OCI-LY3 (cell line): ENCODE measurements at regions not wholly inside any gene's neighbourhood (a gene's known extent, or its start where the extent isn't known, plus 50 kb on each side); places are given as distances from the start of the nearest gene placed in this dataset.

ENCODE experiments used
- H2AFZ ChIP-seq: fragments of 200-600, 300-600 bp; shearing (Covaris generic); 2 replicates; pipeline ENCODE4 v1.6.0; 2014; ENCODE audit warnings: antibody characterized with exemption, low read depth, low read length
- H3K27ac ChIP-seq: fragments of 200-600, 300-600 bp; sonication (generic); 2 replicates; pipeline ENCODE4 v1.5.1; 2014; ENCODE audit warnings: mild to moderate bottlenecking, low read length, moderate library complexity, mixed read lengths
- H3K27me3 ChIP-seq: fragments of 200-600, 300-600 bp; sonication (generic); 2 replicates; pipeline ENCODE4 v1.6.1; 2014; ENCODE audit warnings: low read depth, low read length, mixed read lengths
- H3K36me3 ChIP-seq: fragments of 200-600, 300-600 bp; sonication (generic); replicated peaks from 2 replicates; pipeline ENCODE3; 2014; ENCODE audit warnings: low read depth, low read length, mixed read lengths
- H3K4me1 ChIP-seq: fragments of 300-600, 200-600 bp; sonication (generic); 2 replicates; pipeline ENCODE4 v1.6.1; 2014; ENCODE audit warnings: low read length, mixed read lengths
- H3K4me2 ChIP-seq: fragments of 200-600, 300-600 bp; sonication (generic); 2 replicates; pipeline ENCODE4 v1.6.1; 2014; ENCODE audit warnings: low read length, mixed read lengths
- H3K4me3 ChIP-seq: fragments of 300-600, 200-600 bp; sonication (generic); 2 replicates; pipeline ENCODE4 v1.5.1; 2014; ENCODE audit warnings: antibody characterized with exemption, mild to moderate bottlenecking, low read length, moderate library complexity
- H3K79me2 ChIP-seq: fragments of 300-600, 200-600 bp; shearing (Covaris generic); 2 replicates; pipeline ENCODE4 v1.6.1; 2014; ENCODE audit warnings: mild to moderate bottlenecking, low read length, mixed read lengths
- H3K9ac ChIP-seq: fragments of 300-600, 200-600 bp; shearing (Covaris generic); 2 replicates; pipeline ENCODE4 v1.6.0; 2014; ENCODE audit warnings: mild to moderate bottlenecking, low read length, moderate library complexity
- H3K9me3 ChIP-seq: fragments of 200-600, 300-600 bp; shearing (Covaris generic); 2 replicates; pipeline ENCODE4 v1.6.1; 2014; ENCODE audit warnings: low read length, mixed read lengths; ENCODE audit not compliant: insufficient read depth
- H4K20me1 ChIP-seq: fragments of 200-600, 300-600 bp; sonication (generic); 2 replicates; pipeline ENCODE4 v1.6.1; 2016; ENCODE audit warnings: low read length, mixed read lengths; ENCODE audit not compliant: insufficient read depth
- EZH2phosphoT487 ChIP-seq: fragments of 200-600 bp; shearing (Covaris generic); IDR thresholded peaks from 2 replicates; pipeline ENCODE4 v1.6.1; 2018; ENCODE audit warnings: antibody characterized with exemption, mixed run types, low read depth
- TF ChIP-seq, protein P1 (sequence below): fragments of 200-600, 300-600 bp; sonication (generic); IDR thresholded peaks from 2 replicates; pipeline ENCODE4 v1.5.1; 2014; ENCODE audit warnings: antibody characterized with exemption, low read length, low read depth

DNA sequence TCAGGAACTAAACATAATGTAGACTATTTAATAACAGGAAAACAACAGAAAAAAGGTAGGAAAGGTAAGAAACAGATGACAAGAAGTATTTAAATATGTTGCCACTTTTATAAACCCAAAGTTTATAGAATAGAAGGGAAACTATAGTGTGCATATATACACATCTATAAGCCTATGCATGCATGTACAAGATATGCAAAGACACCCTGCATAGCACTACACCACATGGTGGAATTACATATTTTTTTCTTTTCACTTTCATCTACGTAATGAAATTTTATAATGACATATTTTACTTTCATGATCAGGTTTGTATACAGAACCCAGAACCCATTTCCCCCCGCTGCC, 136.8 kb downstream of the MEX3B start:
- H3K27me3 ChIP-seq, result peaks cover 29% of the 10 kb centered on the region
- H3K36me3 ChIP-seq, result no peaks in the 10 kb centered on the region
- H3K9me3 ChIP-seq, result no peaks in the 10 kb centered on the region
- H4K20me1 ChIP-seq, result no peaks in the 10 kb centered on the region
- H3K9ac ChIP-seq, result no peak overlapping the region
- H3K79me2 ChIP-seq, result no peaks in the 10 kb centered on the region
- no peak overlapping the region for H2AFZ ChIP-seq
- no peaks in the 10 kb centered on the region for H3K4me1 ChIP-seq
- TF ChIP-seq EZH2phosphoT487, result no peak
- TF ChIP-seq, protein P1, sequence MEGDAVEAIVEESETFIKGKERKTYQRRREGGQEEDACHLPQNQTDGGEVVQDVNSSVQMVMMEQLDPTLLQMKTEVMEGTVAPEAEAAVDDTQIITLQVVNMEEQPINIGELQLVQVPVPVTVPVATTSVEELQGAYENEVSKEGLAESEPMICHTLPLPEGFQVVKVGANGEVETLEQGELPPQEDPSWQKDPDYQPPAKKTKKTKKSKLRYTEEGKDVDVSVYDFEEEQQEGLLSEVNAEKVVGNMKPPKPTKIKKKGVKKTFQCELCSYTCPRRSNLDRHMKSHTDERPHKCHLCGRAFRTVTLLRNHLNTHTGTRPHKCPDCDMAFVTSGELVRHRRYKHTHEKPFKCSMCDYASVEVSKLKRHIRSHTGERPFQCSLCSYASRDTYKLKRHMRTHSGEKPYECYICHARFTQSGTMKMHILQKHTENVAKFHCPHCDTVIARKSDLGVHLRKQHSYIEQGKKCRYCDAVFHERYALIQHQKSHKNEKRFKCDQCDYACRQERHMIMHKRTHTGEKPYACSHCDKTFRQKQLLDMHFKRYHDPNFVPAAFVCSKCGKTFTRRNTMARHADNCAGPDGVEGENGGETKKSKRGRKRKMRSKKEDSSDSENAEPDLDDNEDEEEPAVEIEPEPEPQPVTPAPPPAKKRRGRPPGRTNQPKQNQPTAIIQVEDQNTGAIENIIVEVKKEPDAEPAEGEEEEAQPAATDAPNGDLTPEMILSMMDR, result no peak
- no peak overlapping the region for H3K27ac ChIP-seq
- H3K4me2 ChIP-seq, result no peak overlapping the region
- H3K4me3 ChIP-seq, result no peak overlapping the region

DNA sequence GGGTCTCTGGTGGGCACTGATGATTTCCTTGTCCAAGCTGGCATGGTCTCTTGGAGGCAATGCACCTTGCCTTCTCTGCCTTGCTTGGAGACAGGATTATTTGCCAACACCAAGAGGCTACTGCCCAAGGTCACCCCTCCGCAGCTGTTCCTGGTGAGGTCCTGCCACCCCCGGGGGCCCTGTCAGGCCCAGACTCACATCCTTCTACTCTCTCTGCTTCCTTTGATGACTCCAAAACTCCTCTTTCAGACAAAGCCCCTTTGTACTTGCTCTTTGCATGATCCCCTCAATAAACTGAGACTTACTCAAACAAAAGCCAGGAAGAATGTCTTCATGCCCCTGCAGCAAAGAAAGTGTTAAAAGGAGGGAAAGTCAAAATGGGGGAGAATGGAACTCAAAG, 137.7 kb downstream of the MEX3B start:
- Histone ChIP-seq H3K9me3 (no peaks in the 10 kb centered on the region), H3K4me1 (no peaks in the 10 kb centered on the region), H3K27me3 (peaks cover 29% of the 10 kb centered on the region), H3K4me3 (no peak overlapping the region), H3K27ac (no peak overlapping the region), H3K79me2 (no peaks in the 10 kb centered on the region), H3K36me3 (no peaks in the 10 kb centered on the region), H3K9ac (no peak overlapping the region), H2AFZ (no peak overlapping the region), H3K4me2 (no peak overlapping the region), H4K20me1 (no peaks in the 10 kb centered on the region)
- no peak for TF ChIP-seq EZH2phosphoT487
- TF ChIP-seq, protein P1, result no peak

DNA sequence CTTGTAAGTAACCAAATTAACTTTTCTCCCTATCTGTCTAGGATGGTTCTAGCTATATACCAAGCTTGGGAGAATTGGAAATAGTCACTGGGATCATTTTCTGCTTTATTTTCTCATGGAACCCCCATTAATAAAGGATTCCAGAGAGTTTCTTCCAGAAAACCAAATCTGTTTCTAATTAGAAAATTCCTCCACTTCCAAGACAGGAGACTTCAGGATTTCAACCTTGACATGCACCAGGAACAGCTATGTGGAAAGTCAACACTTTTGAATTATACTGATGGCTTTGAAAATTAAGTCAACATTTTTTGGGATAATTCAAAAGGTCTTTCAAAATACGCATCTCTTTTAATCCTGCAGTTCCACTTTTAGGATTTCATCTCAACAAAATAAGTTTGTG, 138.3 kb downstream of the MEX3B start:
- Histone ChIP-seq H3K9me3 (no peaks in the 10 kb centered on the region), H4K20me1 (no peaks in the 10 kb centered on the region), H3K27ac (no peak overlapping the region), H3K4me2 (no peak overlapping the region), H3K36me3 (no peaks in the 10 kb centered on the region), H3K4me1 (no peaks in the 10 kb centered on the region), H3K4me3 (no peak overlapping the region), H2AFZ (no peak overlapping the region), H3K9ac (no peak overlapping the region), H3K27me3 (peaks cover 29% of the 10 kb centered on the region), H3K79me2 (no peaks in the 10 kb centered on the region)
- TF ChIP-seq, protein P1, result no peak
- TF ChIP-seq EZH2phosphoT487, result no peak

DNA sequence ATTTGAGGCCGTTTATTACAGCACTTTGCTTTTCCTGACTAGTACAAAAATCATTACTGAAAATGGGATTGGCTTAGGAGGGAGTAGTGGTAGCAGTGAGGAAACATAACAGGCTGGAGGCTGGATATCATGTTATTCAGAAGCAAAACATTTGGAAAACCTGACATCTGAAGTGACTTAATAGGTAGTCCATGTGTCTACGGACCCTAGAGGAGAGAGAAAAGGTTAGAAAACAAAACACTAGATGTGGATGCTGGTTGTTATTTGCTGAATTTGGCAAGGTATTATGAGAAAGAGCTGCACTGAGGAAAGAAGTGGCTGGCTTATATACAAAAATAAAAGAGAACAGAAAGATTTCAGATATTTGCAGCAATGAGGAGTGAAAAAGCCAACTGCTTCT, 139.9 kb downstream of the MEX3B start:
- Histone ChIP-seq H3K9me3 (no peaks in the 10 kb centered on the region), H3K4me2 (no peak overlapping the region), H4K20me1 (no peaks in the 10 kb centered on the region), H3K4me3 (no peak overlapping the region), H3K27ac (no peak overlapping the region), H2AFZ (no peak overlapping the region), H3K27me3 (peaks cover 34% of the 10 kb centered on the region), H3K79me2 (no peaks in the 10 kb centered on the region), H3K4me1 (no peaks in the 10 kb centered on the region), H3K9ac (no peak overlapping the region), H3K36me3 (no peaks in the 10 kb centered on the region)
- TF ChIP-seq, protein P1, result no peak
- no peak for TF ChIP-seq EZH2phosphoT487
